ENCODE measurements at regions not wholly inside any gene's neighbourhood (a gene's known extent, or its start where the extent isn't known, plus 50 kb on each side); places are given as distances from the start of the nearest gene placed in this dataset.

DNA sequence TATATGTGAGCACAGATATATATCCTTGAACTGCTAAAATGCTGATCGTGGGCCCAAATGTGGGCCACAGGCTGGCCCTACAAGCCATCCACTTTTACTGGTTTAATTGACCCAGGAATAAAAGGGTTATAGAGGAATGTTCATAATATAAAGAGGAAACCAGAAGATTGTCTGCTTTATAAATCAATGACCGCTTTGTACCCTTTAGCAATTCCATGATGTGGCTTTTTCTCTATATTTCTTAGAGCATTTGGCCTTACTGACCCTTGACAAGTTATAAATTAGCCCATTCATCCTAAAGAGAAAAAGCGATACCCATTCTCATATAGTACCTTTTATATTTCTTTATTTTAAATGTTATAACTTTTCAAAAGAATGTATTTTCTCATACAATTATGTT, 87.1 kb upstream of the ITGA4 start:
- TF ChIP-seq ZFP90 (CRISPR knock-in tag; IDR thresholded peaks at IDR 0.05; ENCODE audit: borderline replicate concordance): no peak
- TF ChIP-seq, protein P1, sequence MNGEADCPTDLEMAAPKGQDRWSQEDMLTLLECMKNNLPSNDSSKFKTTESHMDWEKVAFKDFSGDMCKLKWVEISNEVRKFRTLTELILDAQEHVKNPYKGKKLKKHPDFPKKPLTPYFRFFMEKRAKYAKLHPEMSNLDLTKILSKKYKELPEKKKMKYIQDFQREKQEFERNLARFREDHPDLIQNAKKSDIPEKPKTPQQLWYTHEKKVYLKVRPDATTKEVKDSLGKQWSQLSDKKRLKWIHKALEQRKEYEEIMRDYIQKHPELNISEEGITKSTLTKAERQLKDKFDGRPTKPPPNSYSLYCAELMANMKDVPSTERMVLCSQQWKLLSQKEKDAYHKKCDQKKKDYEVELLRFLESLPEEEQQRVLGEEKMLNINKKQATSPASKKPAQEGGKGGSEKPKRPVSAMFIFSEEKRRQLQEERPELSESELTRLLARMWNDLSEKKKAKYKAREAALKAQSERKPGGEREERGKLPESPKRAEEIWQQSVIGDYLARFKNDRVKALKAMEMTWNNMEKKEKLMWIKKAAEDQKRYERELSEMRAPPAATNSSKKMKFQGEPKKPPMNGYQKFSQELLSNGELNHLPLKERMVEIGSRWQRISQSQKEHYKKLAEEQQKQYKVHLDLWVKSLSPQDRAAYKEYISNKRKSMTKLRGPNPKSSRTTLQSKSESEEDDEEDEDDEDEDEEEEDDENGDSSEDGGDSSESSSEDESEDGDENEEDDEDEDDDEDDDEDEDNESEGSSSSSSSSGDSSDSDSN (CRISPR knock-in tag; IDR thresholded peaks at IDR 0.05): no peak

Data from HepG2 (cell line).